ENCODE measurements at regions not wholly inside any gene's neighbourhood (a gene's known extent, or its start where the extent isn't known, plus 50 kb on each side); places are given as distances from the start of the nearest gene placed in this dataset.
"Not testable (repeated sequence)": the region's sequence is repeated elsewhere in the genome, so short reads cannot be mapped to it uniquely, and the experiment has no call there.

DNA sequence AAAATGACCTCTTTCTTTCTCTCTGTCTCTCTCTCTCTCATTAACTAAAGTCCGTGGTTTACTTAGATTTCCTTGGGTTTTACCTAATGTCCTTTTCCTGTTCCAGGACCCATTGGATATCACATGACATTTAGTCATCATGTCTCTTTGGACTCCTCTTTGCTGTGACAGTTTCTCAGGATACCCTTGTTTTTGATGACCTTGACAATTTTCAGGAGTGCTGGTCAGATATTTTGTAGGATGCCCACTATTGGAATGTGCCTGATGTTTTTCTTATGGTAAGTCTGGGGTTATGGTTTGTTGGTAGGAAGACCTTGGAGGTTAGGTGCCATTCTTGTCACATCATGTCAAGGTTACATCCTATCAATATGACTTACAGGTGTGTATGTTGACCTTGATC lies 199.2 kb upstream of the HTR1E start:
- no peak for TF ChIP-seq EZH2 (IDR thresholded peaks at IDR 0.05; ENCODE audit: borderline replicate concordance, insufficient read depth, low read depth, low read length, poor library complexity, severe bottlenecking)
- TF ChIP-seq, protein P1, sequence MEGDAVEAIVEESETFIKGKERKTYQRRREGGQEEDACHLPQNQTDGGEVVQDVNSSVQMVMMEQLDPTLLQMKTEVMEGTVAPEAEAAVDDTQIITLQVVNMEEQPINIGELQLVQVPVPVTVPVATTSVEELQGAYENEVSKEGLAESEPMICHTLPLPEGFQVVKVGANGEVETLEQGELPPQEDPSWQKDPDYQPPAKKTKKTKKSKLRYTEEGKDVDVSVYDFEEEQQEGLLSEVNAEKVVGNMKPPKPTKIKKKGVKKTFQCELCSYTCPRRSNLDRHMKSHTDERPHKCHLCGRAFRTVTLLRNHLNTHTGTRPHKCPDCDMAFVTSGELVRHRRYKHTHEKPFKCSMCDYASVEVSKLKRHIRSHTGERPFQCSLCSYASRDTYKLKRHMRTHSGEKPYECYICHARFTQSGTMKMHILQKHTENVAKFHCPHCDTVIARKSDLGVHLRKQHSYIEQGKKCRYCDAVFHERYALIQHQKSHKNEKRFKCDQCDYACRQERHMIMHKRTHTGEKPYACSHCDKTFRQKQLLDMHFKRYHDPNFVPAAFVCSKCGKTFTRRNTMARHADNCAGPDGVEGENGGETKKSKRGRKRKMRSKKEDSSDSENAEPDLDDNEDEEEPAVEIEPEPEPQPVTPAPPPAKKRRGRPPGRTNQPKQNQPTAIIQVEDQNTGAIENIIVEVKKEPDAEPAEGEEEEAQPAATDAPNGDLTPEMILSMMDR (IDR thresholded peaks at IDR 0.05), result no peak
- Mint-ChIP-seq H3K4me1 (no peaks in the 10 kb centered on the region), H3K9me3 (ENCODE audit: insufficient read depth) (no peaks in the 10 kb centered on the region), H3K27me3 (no peaks in the 10 kb centered on the region), H3K27ac (no peak overlapping the region), H3K4me3 (no peak overlapping the region)
- ATAC-seq (ENCODE audit: low read depth) (no peak), DNase-seq (no peak)
- ChIA-PET POLR2A (no interaction called here), CTCF (no interaction called here)
- Histone ChIP-seq H3K9ac (ENCODE audit: low read length) (no peak overlapping the region), H3K4me2 (replicated peaks; ENCODE audit: low read depth, low read length, poor library complexity, severe bottlenecking) (no peak overlapping the region), H4K20me1 (ENCODE audit: control insufficient read depth, insufficient read depth, low read length, poor library complexity, severe bottlenecking) (no peaks in the 10 kb centered on the region), H2AFZ (ENCODE audit: insufficient read depth, low read depth, low read length, poor library complexity, severe bottlenecking) (no peak overlapping the region), H3K79me2 (ENCODE audit: control insufficient read depth, insufficient read depth, low read length) (no peaks in the 10 kb centered on the region), H3K27me3 (replicated peaks in 1 of 4; ENCODE audit: control extremely low read depth in 1 of 4, control insufficient read depth in 3 of 4, insufficient read depth in 4 of 4, low read length in 3 of 4) (no peaks in the 10 kb centered on the region), H3K4me1 (ENCODE audit: control insufficient read depth in 2 of 2, insufficient read depth in 2 of 2, low read length in 2 of 2) (no peaks in the 10 kb centered on the region), H3K36me3 (replicated peaks in 1 of 2; ENCODE audit: control extremely low read depth in 1 of 2, control insufficient read depth in 1 of 2, extremely low read depth in 1 of 2, insufficient read depth in 2 of 2, low read length in 1 of 2) (no peaks in the 10 kb centered on the region), H3K9me3 (ENCODE audit: control extremely low read depth in 1 of 3, control insufficient read depth in 2 of 3, insufficient read depth in 1 of 3, low read length in 2 of 3) (no peaks in the 10 kb centered on the region), H3K27ac (ENCODE audit: low read length in 2 of 2) (no peak overlapping the region), H3K4me3 (ENCODE audit: control extremely low read depth in 1 of 5, extremely low read depth in 1 of 5, insufficient read depth in 1 of 5, low read depth in 2 of 5, low read length in 4 of 5) (no peak overlapping the region)
- intact Hi-C loops (cut with micrococcal nuclease), result no loop called here
- WGBS (ENCODE audit: insufficient coverage), result 100% methylated on average over 1 of the region's 1 CpG

GRCh38 chr6:86731631-86732030 lies 205.7 kb upstream of the HTR1E start:
- H3K4me1 ChIP-seq (ENCODE audit: control insufficient read depth in 2 of 2, insufficient read depth in 2 of 2, low read length in 2 of 2); H3K4me3 ChIP-seq (ENCODE audit: control extremely low read depth in 1 of 5, extremely low read depth in 1 of 5, insufficient read depth in 1 of 5, low read depth in 2 of 5, low read length in 4 of 5); H3K27me3 Mint-ChIP-seq; H3K79me2 ChIP-seq (ENCODE audit: control insufficient read depth, insufficient read depth, low read length); H3K9me3 ChIP-seq (ENCODE audit: control extremely low read depth in 1 of 3, control insufficient read depth in 2 of 3, insufficient read depth in 1 of 3, low read length in 2 of 3); CTCF ChIA-PET; DNase-seq; ATAC-seq (ENCODE audit: low read depth); H3K9me3 Mint-ChIP-seq (ENCODE audit: insufficient read depth); H3K27me3 ChIP-seq (replicated peaks in 1 of 4; ENCODE audit: control extremely low read depth in 1 of 4, control insufficient read depth in 3 of 4, insufficient read depth in 4 of 4, low read length in 3 of 4); H3K36me3 ChIP-seq (replicated peaks in 1 of 2; ENCODE audit: control extremely low read depth in 1 of 2, control insufficient read depth in 1 of 2, extremely low read depth in 1 of 2, insufficient read depth in 2 of 2, low read length in 1 of 2); H3K27ac ChIP-seq (ENCODE audit: low read length in 2 of 2); H3K27ac Mint-ChIP-seq; H3K4me1 Mint-ChIP-seq; H3K4me3 Mint-ChIP-seq; H4K20me1 ChIP-seq (ENCODE audit: control insufficient read depth, insufficient read depth, low read length, poor library complexity, severe bottlenecking); intact Hi-C loops (cut with micrococcal nuclease); H3K9ac ChIP-seq (ENCODE audit: low read length); H3K4me2 ChIP-seq (replicated peaks; ENCODE audit: low read depth, low read length, poor library complexity, severe bottlenecking); H2AFZ ChIP-seq (ENCODE audit: insufficient read depth, low read depth, low read length, poor library complexity, severe bottlenecking); POLR2A ChIA-PET: not testable (repeated sequence)
- no CpG with 5 or more reads among the region's 8 CpGs for WGBS (ENCODE audit: insufficient coverage)

DNA sequence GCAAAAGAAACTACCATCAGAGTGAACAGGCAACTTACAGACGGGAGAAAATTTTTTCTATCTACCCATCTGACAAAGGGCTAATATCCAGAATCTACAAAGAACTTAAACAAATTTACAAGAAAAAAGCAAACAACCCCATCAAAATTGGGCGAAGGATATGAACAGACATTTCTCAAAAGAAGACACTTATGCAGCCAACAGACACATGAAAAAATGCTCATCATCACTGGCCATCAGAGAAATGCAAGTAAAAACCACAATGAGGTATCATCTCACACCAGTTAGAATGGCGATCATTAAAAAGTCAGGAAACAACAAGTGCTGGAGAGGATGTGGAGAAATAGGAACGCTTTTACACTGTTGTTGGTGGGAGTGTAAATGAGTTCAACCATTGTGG lies 206.6 kb upstream of the HTR1E start:
- ATAC-seq (ENCODE audit: low read depth); intact Hi-C loops (cut with micrococcal nuclease); H3K36me3 ChIP-seq (replicated peaks in 1 of 2; ENCODE audit: control extremely low read depth in 1 of 2, control insufficient read depth in 1 of 2, extremely low read depth in 1 of 2, insufficient read depth in 2 of 2, low read length in 1 of 2); H3K9me3 Mint-ChIP-seq (ENCODE audit: insufficient read depth); H4K20me1 ChIP-seq (ENCODE audit: control insufficient read depth, insufficient read depth, low read length, poor library complexity, severe bottlenecking); DNase-seq; POLR2A ChIA-PET; H3K27ac ChIP-seq (ENCODE audit: low read length in 2 of 2); H3K9me3 ChIP-seq (ENCODE audit: control extremely low read depth in 1 of 3, control insufficient read depth in 2 of 3, insufficient read depth in 1 of 3, low read length in 2 of 3); CTCF ChIA-PET; H3K4me2 ChIP-seq (replicated peaks; ENCODE audit: low read depth, low read length, poor library complexity, severe bottlenecking); H3K27ac Mint-ChIP-seq; H3K27me3 Mint-ChIP-seq; H3K4me3 Mint-ChIP-seq; H3K9ac ChIP-seq (ENCODE audit: low read length); H2AFZ ChIP-seq (ENCODE audit: insufficient read depth, low read depth, low read length, poor library complexity, severe bottlenecking); H3K4me1 Mint-ChIP-seq; H3K27me3 ChIP-seq (replicated peaks in 1 of 4; ENCODE audit: control extremely low read depth in 1 of 4, control insufficient read depth in 3 of 4, insufficient read depth in 4 of 4, low read length in 3 of 4); H3K79me2 ChIP-seq (ENCODE audit: control insufficient read depth, insufficient read depth, low read length); H3K4me3 ChIP-seq (ENCODE audit: control extremely low read depth in 1 of 5, extremely low read depth in 1 of 5, insufficient read depth in 1 of 5, low read depth in 2 of 5, low read length in 4 of 5); H3K4me1 ChIP-seq (ENCODE audit: control insufficient read depth in 2 of 2, insufficient read depth in 2 of 2, low read length in 2 of 2): not testable (repeated sequence)
- 100% methylated on average over 1 of the region's 4 CpGs for WGBS (ENCODE audit: insufficient coverage)
